ENCODE measurements at regions not wholly inside any gene's neighbourhood (a gene's known extent, or its start where the extent isn't known, plus 50 kb on each side); places are given as distances from the start of the nearest gene placed in this dataset.

DNA sequence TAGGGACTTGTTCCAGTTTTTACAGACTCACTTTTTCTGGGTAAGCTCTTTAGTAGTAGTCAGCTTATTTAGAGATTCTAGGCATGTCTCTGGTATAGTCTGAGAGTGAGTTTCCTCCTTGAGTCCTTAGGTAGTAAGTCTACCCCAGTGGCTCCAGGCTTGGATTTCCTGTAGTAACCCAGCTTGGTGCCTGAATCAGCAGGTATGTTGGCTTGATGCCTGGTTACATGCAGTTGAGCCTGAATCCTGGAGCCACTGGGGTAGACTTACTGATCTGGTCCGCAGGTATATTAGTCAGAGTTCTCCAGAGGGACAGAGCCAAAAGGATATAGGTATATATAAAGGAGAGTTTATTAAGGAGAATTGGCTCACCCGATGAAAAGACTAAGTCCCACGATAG, 85.8 kb upstream of the RBMS3 start:
- no peak for TF ChIP-seq POLR2A (IDR thresholded peaks at IDR 0.05; ENCODE audit: low read depth)
- TF ChIP-seq CTCF (IDR thresholded peaks at IDR 0.05) = no peak
- TF ChIP-seq POLR2AphosphoS5 (IDR thresholded peaks at IDR 0.05) = no peak

Data from esophagus muscularis mucosa (tissue), 3 donors.